NCI-H2227 (cell line): ENCODE measurements at regions not wholly inside any gene's neighbourhood (a gene's known extent, or its start where the extent isn't known, plus 50 kb on each side); places are given as distances from the start of the nearest gene placed in this dataset.

ENCODE experiments used
- DNase-seq: peaks from one replicate; lab custom pipeline; 2025; ENCODE audit not compliant: unreplicated experiment; lab: John Stamatoyannopoulos, UW

GRCh38 chr10:113219446-113219845 is 269.4 kb downstream of the TCF7L2 start:
- DNase-seq: no peak

- peak; percentile 47 for DNase-seq
Observed at GRCh38 chr10:113221756-113222168, 271.7 kb downstream of the TCF7L2 start.

DNA sequence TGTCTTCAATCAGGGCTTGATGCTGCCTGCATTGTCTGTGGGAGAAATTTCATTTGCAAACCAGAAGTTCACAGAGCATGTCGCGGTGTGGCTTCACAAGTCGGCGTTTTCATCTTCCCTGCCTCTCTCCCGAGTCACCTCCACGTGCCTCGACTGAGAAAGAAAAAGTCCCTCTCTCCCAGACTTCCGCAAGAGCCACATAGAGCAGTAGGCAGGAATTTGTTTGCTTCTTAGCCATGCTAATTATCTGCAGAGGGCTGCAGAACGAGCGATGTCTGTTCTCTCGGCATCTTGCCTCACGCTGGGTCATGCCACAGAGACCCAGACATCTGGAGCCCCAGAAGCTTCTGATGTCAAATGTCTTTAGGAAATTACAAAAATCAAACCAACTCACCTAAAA is 272.2 kb downstream of the TCF7L2 start:
- no peak for DNase-seq

- no peak for DNase-seq
Observed at GRCh38 chr10:113225364-113225763, 275.3 kb downstream of the TCF7L2 start.

- DNase-seq: no peak
Observed at GRCh38 chr10:113225903-113226302, 275.9 kb downstream of the TCF7L2 start.

DNA sequence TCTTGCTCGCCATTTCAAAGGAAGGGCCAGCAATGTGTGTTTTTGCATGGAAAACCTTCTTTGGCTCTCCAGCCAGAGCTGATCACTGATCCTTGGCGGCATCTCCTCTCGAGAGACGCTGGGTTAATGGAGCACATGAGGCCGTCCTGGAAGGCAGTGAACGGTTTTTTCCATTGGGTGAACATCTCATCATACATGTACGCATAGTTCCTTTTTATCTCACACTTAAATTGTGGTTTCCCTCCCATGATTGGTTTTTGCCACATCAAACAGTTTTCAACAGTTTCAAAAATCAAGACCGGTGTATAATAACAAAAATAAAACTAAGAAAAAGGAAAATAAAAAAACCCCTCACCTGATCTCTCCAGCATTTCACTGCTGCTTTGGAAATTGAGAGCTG is 276.4 kb downstream of the TCF7L2 start:
- DNase-seq: no peak

DNA sequence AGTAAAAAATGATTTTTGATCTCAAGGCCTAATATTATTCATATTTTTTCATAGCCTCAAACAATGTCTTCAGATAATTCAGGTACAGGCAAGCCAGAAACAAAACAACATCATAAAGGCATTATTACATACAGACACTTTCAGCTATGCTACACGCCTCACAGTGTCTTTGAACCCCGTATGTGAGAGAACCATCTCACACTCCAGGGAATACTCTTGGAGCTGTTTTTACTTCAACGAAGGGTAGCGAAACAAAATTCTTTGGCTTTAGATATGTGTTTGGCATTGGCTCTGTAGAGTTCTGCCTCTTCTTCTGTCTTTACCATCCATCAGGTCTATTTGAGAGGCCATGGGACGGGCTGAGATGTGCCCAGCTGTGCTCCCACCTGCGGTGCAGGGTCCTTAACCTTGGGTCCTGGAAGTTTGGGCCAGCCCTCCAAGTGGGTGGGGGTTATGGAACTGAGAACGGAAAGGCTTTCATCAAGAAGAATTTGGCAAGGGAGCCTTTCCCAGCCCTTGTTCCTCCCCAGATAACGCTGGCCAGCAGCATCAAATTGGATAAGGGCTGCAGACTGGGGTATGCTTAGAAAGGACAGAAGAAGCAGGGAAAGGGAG is 276.9 kb downstream of the TCF7L2 start:
- no peak for DNase-seq

GRCh38 chr10:113228530-113228929 is 278.5 kb downstream of the TCF7L2 start:
- no peak for DNase-seq

DNA sequence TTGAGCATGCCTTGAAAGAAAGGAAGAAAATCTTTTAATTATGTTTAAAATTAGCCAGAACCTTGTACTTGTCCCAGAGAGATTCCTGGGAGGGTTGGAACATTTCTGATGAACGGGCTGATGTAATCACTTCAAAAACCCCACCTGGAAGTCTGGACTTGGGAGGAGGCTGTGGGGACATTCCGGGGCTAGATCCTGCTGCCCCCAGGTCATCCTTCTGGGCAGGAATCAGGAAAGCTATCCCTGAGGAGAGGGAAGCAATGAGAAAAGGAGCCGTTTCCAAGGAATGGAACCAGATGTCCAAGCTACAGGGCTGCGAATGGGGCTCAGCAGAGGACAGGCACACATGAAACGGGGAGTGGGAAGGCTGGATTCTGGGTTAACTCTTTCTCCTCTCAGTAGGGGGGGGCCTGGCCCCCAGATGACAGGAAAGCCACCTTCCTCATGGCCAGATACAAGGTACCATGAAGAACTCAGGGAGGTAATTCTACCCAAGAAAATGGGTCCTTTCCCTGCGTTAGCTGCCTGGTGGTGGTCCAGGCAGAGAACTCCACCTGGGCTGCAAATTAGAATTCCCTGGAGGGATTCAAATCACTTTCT is 280.1 kb downstream of the TCF7L2 start:
- no peak for DNase-seq

DNA sequence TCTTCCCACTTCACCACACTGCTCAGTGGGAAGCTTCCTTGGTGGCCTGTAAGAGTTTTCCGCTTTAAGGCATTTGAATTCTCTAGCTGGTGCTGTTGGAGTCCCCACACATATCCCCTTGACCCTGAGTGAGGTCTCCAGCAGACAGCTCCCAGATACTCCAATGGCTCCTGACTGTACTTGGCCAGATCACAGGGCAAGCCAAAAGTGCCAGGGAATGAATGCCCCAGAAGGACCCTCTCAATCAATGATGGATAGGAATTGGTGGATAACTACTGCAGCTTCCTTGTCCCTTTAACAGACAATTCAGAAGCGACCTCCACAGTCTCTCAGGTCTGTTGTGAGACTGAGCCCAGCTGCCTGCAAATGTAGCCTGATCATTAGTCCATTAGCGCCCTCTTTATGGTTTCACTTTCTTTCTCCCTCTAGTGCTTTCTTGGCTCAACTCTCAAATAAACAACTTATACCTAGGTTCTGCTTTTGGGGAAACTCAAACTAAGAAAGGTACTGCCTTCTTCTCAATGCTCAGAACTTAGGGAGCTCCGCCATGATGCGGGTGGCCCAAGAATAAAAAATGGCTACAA is 283.0 kb downstream of the TCF7L2 start:
- DNase-seq: no peak

DNA sequence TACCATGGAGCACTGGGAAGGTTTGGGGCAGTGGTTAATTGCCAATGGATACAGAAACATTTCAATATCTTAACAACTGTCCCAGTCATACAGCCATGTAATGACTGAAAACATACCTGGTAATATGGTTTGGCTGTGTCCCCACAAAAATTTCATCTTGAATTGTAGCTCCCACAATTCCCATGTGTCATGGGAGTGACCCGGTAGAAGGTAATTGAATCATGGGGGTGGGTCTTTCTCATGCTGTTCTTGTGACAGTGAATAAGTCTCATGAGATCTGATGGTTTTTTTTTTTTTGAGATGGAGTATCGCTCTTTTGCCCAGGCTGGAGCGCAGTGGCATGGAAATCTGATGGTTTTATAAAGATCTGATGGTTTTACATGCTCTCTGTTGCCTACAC is 284.4 kb downstream of the TCF7L2 start:
- no peak for DNase-seq

DNA sequence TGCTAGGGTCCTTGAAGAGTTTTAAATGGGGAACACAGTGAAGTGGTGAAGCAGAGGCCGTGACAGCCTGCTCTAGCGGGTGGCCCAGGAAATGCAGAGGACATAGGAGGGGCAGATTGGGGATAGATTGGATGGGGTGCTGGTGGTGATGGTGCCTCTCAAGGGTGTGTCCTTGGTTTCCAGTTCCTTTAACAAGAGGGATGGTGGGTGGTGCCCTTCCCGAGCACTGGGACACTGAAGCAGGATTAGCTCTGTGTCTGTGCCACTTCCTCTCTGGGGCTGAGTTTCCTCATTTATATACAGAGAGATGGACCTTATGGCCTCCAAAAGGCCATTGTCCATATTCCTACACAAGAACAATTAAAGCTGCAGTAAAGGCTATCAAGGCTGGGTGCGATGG is 285.5 kb downstream of the TCF7L2 start:
- DNase-seq: no peak

DNA sequence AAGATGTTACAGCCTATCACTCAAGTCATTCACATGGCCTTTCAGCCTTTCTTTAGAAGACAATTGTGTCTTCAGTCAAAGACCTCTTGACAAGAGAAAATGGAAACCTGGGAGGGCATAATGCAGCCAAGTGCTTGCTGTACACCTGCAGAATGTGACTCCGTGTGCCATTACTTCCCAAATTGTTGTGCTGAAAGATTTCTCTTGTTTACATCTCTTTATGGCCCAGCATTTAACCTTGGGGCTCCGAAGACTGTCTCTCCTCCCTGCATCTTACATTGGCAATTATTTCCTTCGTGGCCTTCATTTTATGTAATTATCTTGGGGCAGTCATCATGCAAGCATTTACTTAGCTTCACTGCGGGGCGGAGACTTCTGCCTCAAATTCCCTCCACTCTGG is 287.0 kb downstream of the TCF7L2 start:
- peak; percentile 51 for DNase-seq

- no peak for DNase-seq
Observed at GRCh38 chr10:113239566-113240350, 289.7 kb downstream of the TCF7L2 start.

- no peak for DNase-seq
Observed at GRCh38 chr10:113240736-113241135, 290.7 kb downstream of the TCF7L2 start.

GRCh38 chr10:113241599-113242360 is 291.7 kb downstream of the TCF7L2 start:
- DNase-seq: no peak

- no peak for DNase-seq
Observed at GRCh38 chr10:113243311-113243710, 293.3 kb downstream of the TCF7L2 start.

GRCh38 chr10:113244750-113245149 is 294.7 kb downstream of the TCF7L2 start:
- DNase-seq: no peak

DNA sequence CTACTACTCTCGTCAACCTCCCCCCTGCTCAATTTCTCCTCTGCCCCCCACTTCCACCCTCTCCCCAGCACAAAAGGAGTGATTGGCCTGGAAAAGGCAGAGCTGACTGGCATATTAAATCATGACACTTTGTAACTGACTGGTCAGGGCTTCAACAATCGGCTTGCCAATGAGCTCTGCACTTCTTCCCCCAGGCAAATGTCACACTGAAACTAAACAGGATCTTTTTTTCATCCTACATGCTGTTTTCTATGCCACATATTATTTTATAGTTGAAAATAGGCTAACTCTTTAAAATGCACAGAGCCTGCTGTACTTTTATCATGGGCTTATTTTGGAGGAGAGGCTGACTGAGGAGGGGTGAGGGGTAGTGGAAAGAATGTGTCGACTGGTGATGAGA is 295.2 kb downstream of the TCF7L2 start:
- no peak for DNase-seq

DNA sequence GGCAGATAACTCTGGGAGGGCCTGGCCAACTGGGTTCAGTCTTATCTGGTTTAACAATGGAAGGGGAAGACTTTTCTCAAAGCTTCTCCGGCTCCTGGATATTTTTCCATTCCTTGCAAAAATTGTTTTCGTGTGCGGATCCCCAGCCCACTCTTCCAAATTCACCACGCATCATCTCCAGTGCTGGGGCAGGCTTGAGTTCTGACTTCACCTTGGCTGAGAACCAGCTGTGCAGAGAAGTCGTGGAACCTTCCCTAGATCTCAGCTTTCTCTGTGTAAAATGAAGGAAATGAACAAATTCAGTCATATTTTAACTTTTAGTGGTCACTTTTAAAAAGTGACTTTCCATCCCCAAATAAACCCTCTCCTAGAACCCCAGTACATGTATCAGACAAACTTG is 297.0 kb downstream of the TCF7L2 start:
- no peak for DNase-seq
